GM21526 (cell line): ENCODE measurements at regions not wholly inside any gene's neighbourhood (a gene's known extent, or its start where the extent isn't known, plus 50 kb on each side); places are given as distances from the start of the nearest gene placed in this dataset.

Source experiments
- ATAC-seq: cut with Tn5 transposase; IDR thresholded peaks from one replicate; pipeline ENCODE4 v1.9.1; 2021; ENCODE audit warnings: moderate library complexity; ENCODE audit not compliant: unreplicated experiment, low FRiP score

DNA sequence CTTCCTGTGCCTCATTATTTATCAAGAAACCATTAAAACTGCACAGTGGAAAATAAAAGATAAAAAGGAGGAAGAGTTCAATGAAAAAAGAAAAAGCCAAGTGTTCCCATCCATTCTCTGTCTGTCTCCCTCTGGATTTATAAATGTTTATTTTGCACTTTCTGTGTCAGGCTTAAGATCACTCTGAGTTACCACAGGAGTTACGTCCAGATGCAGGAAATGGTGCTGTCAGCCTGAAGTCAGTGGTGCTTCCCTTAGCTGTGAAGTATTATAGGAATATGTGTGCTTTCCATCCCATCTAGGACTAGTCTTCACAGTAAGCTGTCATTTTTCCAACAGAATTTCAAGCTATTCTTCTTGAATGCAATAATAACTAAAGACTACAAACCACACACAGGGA is 420.2 kb downstream of the KCTD12 start:
- no peak for ATAC-seq

DNA sequence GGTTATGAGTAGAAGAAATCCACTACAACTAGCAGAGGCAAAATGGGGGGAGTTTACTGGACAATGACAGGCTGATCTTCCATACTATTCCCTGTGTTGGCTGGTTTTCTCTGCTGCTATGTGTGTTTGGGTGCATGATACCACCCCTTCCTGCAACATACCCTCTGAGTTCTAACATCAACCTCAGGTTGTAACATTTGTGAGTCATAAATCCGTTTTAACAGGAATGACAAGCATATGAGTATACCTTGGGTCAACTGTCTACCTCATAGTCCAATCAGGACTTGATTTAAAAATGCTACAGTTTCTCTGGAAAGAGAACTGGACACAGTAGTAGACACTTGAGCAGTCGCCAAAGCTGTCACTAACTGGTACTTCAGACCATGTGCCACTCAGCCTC is 422.9 kb downstream of the KCTD12 start:
- no peak for ATAC-seq

DNA sequence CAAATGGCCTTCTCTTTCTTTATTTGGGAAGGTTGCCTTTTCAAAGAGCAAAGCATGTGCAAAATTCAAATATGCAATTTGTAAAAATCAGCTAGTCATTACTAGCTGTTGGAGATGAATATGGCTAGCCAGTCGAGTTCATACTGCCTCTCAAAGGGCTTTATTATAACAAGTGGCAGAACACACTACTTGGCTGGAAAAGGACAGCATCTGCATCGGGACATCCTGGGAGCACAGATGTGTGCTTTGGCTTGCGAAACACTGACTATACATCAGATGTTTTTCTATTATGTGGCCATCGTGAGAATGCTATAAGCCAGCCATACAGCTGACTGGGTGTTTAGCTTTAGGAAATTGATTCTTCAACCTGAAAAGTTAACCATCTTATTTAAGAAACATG is 424.2 kb downstream of the KCTD12 start:
- ATAC-seq: no peak

- no peak for ATAC-seq
Measured at GRCh38 chr13:76461484-76461883, 424.7 kb downstream of the KCTD12 start.

DNA sequence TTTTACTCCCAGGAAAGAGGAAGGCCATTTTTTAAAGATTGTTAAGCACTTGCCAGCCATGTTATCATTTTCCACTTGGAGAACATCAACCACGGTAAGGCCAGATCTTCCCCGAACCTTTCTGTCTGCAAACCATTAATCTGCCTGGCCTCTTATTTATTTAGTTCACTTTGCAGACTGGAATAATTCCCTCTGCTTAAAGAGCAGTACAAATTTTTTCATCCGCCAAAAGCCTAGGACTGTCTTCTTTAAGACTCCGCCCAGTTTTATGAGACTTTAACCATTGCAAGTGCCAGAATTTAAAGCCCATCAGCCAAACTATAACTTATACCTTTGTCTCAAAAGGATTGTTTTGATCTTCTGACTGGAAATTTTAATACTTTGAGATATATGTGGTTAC is 426.3 kb downstream of the KCTD12 start:
- no peak for ATAC-seq

DNA sequence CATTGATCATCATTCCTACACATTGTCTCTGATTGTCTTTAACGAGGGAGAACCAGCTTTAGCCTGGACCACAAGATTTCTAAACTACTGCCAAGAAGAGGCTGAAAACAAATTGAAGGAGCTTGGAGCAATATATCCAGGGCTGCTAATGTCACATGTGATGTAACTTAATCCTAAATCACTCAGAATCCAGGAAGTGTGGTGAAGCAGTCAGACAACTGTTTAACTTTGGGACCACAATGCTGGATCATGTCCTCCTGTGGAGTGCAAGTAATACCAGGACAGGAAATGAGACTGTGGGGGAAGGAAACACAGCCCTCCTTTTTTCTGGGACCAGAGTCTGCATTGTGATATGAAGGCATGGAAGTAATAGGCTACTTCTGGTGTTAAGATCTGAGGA is 430.2 kb downstream of the KCTD12 start:
- ATAC-seq: no peak

DNA sequence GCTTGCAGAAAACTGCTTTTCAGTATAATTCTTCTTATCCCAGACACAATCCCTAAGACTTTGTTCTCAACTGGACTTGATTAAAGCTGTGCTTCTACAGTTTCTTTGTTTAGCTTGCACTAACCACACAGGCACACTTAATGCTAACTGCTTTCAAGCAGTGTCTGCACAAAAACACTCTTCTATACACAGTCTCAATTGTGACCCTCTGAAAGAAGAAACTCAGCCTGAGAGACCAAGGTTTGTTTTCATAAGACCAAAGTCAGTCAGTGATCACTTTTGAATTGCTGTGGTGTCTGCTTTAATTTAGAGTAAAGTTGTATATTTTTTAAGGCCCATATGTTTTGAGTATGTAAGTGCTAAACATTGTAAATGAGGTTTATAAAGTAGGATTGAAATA is 431.2 kb downstream of the KCTD12 start:
- ATAC-seq: no peak

DNA sequence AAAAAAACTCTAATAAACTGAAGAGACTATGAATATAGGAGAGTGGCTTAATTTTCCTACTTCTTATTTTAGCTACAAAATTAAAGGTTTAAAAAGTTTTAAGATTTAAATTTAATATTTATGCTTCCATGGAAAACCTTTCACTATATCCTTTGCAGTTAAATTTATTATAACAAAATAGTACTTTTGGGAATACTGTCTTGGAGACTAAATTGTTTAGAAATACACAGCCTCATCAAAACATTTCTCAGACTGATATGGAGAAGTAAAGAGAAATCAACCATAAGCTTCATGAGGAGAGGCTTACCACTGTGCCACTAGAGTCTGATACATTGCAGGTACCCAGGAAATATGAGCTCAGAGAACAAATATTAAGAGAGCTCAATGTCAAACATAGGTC is 436.5 kb downstream of the KCTD12 start:
- no peak for ATAC-seq

GRCh38 chr13:76446191-76446590 is 440.0 kb downstream of the KCTD12 start:
- ATAC-seq: no peak

DNA sequence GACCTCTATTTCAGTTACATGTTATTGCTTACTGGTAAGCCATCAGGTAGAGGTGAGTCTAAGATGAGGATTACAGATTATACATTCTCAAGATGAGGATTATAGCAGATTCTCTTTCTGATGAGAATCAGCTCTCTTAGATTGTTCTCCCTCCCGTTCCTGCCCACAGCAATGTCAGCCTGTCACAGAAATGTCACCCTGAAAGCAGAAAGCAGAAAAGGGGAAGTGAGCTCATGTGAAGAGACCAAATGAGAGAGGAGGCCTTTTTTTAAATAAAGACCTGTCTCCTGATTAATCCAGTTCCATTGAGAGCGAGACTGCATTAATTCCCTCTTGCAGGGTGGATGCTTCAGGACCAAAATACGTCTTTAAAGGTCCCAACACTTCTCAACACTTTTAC is 445.6 kb downstream of the KCTD12 start:
- ATAC-seq: peak; percentile 99

GRCh38 chr13:76439546-76439945 is 446.7 kb downstream of the KCTD12 start:
- no peak for ATAC-seq

DNA sequence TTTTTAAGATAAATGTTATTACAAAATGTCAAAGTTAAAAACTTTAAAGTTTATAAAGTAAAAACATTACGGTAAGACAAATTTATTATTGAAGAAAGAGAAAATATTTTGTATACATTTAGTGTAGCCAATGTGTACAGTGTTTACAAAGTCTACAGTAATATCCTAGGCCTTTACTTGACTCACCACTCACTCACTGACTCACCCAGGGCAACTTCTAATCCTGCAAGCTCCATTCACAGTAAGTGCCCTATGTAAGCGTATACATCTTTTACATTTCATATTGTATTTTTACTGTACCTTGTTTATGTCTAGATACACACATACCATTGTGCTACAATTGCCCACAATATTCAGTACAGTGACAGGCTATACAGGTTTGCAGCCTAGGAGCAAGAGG is 448.2 kb downstream of the KCTD12 start:
- ATAC-seq: no peak

- ATAC-seq: no peak
Measured at GRCh38 chr13:76425935-76426334, 460.3 kb downstream of the KCTD12 start.

DNA sequence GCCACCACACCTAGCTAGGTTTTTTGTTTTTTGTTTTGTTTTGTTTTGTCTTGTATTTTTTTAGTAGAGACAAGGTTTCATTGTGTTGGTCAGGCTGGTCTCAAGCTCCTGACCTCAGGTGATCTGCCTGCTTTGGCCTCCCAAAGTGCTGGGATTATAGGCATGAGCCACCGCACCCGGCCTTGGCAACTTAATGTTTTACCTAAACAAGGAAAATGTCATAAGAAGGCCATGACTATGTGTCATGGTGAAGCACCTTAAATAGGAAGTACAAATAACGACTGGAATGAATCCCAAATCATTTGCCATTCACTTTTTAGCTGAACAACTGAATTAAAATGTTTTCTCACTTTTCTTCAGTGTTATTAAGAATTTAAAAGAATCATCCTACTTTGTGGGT is 465.2 kb downstream of the KCTD12 start:
- ATAC-seq: no peak

- ATAC-seq: no peak
Measured at GRCh38 chr13:76418404-76418803, 467.8 kb downstream of the KCTD12 start.

- no peak for ATAC-seq
Measured at GRCh38 chr13:76414320-76414719, 471.9 kb downstream of the KCTD12 start.

DNA sequence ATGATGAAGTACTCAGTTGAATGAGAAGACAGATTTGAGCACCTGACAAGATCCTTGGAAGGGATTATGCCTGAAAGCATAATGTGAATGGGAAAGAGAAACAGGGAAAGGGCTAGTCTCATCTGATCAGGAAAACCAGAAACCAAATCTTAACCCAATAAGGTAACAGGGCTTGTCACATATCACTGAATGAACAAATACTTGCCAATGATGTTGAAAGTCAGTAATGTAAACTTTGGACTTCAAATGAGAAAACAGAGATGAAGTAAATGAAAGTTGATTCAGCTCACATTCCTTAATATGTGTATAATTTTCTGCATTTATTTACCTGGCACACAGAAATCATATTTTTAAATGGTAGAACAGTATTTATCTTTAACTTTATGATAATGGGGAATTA is 480.0 kb downstream of the KCTD12 start:
- no peak for ATAC-seq

DNA sequence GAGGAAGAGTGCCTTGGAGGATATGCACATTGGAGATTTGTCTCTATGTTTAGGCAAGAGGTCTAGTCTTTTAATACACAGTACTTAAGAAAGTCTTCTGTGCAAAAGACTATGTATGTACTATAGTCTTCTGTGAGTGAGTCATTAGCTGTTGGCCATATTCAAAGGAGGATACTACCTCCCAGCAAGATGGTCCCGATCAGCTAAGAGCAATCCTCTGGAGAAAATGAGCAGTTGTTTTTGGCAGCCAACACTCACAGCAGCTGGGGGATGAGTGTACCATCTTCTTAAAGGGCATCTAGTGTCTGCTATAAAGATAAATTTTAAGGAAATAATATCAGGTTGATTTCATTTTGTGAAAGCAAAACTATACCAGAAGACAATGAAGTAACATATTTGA is 487.8 kb downstream of the KCTD12 start:
- ATAC-seq: no peak

- ATAC-seq: no peak
Measured at GRCh38 chr13:76397413-76397812, 488.8 kb downstream of the KCTD12 start.

DNA sequence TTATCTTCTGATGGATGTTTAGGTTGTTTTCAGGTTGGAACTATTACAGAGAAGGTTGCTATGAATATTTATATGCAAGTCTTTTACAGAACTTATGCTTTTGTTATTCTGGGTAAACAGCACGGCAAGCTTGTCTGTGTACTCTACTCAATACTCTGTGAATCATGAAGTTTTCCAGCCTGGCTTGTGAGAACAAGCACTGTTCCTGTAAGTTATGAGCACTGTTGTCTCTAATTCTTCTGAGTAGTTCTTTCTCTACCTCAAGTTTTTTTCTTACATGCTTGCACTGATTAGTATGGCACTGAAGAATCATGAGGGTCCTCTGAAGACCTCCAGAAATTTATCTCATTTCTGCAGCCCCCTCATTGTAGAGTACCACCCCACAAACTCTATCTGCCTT is 496.9 kb downstream of the KCTD12 start:
- no peak for ATAC-seq

DNA sequence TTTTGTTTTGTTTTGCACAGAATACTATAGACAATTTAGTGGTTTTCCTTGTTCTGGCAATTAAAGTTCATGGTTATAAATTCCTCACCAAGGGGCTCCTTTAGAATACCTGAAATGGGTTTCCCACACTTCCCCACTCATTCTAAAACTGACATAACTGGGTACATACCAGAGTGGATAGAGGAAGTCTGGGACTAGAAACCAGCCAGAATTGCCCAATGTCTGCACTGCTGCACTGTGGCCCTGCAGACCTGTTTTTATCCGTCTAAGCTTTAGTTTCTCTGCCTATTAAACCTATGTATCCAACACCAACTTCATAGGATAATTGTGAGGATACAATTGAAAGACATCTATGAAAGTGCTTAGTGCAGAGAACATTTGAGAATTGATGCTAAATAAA is 498.6 kb downstream of the KCTD12 start:
- no peak for ATAC-seq

DNA sequence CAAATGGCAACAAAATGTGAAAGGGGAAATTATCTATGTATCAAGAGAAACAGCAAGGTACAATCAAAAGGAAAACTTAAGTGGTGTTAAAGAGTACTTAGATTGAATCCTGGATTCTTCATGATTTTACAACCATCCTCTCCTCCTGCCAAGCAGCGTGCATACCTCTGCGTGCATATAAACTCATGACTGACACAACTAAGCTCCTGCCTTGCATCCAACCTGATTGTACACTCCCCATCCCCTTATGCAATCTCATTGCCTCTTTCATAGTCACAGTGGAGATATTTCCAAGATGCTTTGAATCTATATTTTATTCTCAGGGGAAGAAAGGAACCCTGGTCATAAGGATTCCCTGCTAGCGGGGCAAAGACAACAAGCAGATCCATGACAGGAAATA is 499.9 kb downstream of the KCTD12 start:
- no peak for ATAC-seq

- no peak for ATAC-seq
Measured at GRCh38 chr13:76385586-76385985, 500.6 kb downstream of the KCTD12 start.
